ENCODE measurements at regions not wholly inside any gene's neighbourhood (a gene's known extent, or its start where the extent isn't known, plus 50 kb on each side); places are given as distances from the start of the nearest gene placed in this dataset.
"Not testable (repeated sequence)": the region's sequence is repeated elsewhere in the genome, so short reads cannot be mapped to it uniquely, and the experiment has no call there.

DNA sequence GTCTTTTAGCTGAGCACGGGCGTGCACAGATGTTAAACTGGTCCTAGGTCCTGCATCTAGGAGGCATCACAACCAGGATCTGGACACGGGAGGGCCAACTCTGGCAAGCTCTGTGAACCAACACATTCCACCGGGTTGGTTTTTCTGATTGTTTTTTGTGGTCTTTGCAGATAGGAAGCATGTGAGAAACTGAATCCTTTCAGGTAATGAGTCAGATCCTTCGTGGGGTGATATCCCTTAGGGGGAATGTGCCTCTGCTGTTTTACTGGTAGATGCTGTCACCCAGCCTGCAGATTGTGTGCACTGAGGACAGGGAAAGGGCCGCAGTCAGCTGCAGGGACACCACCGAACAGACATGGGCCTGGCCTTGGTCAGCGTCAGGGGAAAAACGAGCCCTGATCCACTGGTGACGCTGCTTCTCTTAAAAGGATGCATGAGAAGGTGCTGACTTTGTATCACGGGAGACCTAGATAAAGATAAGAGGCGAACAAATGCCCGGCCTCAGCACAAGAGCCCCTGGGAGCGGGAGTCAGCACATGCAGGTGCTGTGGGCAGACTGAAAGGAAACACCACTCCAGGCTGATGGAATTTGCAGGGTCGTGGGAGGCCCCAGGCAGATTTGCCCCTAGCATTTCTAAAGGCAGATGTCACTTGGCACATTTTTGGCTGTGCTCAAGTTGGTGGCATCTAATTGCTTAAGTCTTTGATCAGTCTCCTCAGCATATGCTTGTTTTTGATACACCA, 51.1 kb downstream of the DOP1B start:
- Mint-ChIP-seq H3K36me3 (peaks cover 9% of the 10 kb centered on the region), H3K4me1 (ENCODE audit: low read depth) (peaks cover 15% of the 10 kb centered on the region), H3K9me3 (ENCODE audit: low read depth) (no peaks in the 10 kb centered on the region), H3K4me3 (no peak overlapping the region), H3K27ac (no peak overlapping the region), H3K27me3 (no peaks in the 10 kb centered on the region)

- no peak overlapping the region for H3K4me3 Mint-ChIP-seq
- H3K9me3 Mint-ChIP-seq (ENCODE audit: low read depth), result no peaks in the 10 kb centered on the region
- peaks cover 9% of the 10 kb centered on the region for H3K36me3 Mint-ChIP-seq
- no peak overlapping the region for H3K27ac Mint-ChIP-seq
- H3K27me3 Mint-ChIP-seq, result no peaks in the 10 kb centered on the region
- peaks cover 10% of the 10 kb centered on the region for H3K4me1 Mint-ChIP-seq (ENCODE audit: low read depth)
These were observed 51.8 kb downstream of the DOP1B start for GRCh38 chr21:36208326-36209013.

DNA sequence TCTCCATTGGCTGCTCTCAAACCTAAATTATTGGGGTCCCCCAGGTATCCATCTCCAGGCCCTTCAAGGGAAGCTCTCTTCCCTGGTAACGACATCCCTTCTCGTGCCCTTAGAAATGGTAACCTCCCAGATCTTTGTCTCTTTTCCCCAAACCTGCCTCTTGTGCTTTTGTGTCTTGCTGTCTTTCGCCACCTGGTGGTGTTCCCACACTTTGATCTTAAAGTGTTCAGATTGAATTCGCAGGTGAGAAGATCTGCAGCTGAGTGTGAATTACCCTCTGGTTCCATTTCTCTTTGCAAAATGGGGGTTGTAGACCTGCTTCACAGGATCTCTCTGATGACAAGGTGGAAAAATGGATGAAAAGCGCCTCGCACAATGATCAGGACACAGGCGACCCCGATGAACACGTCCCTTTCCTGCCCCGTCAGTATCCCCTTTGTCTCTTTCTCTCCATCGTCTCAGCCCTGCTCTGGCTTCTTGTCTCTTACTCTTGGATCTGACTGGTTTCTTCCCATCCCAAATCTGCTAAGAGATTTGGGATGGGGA, 53.1 kb downstream of the DOP1B start:
- no peaks in the 10 kb centered on the region for H3K27me3 Mint-ChIP-seq
- no peak overlapping the region for H3K27ac Mint-ChIP-seq
- H3K4me1 Mint-ChIP-seq (ENCODE audit: low read depth), result peaks cover 3% of the 10 kb centered on the region
- H3K4me3 Mint-ChIP-seq, result no peak overlapping the region
- H3K9me3 Mint-ChIP-seq (ENCODE audit: low read depth), result no peaks in the 10 kb centered on the region
- peaks cover 9% of the 10 kb centered on the region for H3K36me3 Mint-ChIP-seq

DNA sequence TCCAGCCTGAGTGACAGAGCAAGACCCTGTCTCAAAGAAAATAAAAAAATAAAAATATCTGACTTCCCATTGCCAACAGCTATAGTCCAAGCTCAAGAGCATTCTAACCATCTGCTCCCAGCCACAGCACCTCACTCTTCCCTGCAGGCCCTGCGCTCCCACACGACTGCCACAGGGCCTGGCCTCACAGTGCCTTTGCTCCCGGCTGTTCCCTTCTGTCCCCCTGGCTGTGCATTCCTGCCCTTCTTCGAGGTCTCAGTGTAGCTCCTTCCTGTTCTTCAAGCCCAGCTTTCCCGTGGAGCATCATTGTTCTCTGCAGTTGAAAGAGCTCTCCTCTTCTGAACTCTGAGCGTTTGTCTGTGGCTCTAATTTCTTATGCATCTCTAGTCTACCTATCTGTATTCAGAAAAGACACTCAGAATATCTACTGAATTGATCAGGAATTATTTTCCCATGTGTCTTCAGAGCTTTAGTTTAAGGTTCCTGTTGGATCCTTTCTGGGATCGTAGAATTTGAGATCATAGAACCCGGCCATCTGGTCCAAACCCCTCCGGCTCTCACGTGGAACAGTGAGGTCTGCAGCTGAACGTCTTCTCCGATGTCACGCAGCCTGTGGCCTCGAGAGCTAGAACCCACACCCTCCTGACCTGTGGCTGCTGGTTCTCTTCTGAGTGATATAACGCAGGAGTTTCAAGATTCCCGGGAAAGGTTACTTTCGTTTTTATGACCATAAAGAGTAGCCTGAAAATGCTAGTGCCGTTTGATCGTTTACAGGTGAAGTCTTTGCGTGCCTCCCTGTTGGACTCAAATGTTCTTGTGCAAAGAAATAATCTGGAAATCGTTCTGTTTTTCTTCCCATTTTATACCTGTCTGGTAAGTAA, 54.4 kb downstream of the DOP1B start:
- Mint-ChIP-seq H3K27me3 (no peaks in the 10 kb centered on the region), H3K4me3 (no peak overlapping the region), H3K27ac (no peak overlapping the region), H3K4me1 (ENCODE audit: low read depth) (peaks cover 2% of the 10 kb centered on the region), H3K36me3 (peaks cover 9% of the 10 kb centered on the region), H3K9me3 (ENCODE audit: low read depth) (no peaks in the 10 kb centered on the region)

DNA sequence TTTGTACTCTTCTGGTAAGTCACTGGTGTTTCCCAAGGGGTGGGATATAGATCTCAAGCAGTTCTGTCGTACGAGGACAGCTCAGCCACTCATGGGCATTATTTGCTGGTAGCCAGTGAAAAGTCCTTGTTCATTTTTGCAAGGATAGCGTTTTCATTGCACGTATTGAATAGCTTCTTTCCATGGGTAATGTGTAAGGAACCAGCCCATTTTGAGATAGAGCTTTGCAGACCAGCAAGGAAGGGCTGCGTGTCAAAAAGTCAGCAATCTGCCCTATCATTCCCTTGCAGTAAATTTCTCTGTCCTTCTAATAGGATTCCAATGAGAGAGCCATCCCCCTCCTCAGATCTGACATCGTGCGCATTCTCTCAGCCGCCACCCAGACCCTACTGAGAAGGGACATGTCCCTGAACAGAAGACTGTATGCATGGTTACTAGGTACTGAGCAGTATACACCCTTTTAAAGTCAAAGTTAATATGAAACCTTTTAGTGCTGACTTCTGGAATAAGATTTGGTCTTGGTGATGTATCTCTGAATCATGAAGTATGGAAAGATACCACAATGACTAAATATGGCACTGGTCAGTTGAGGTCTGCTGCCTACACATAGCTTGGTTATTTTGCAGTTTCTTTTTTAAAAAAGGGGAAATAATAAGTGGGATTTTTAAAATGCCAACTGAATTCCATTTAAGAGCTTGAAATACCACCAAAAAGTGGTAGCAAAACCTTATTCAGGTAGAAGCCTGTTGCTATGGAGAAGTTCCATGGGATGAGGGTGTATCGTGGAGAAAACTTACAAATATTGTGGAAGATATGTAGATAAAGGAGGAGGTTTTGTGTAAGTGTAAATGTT, 55.3 kb downstream of the DOP1B start:
- Mint-ChIP-seq H3K27ac (no peak overlapping the region), H3K4me1 (ENCODE audit: low read depth) (peaks cover 1% of the 10 kb centered on the region), H3K9me3 (ENCODE audit: low read depth) (no peaks in the 10 kb centered on the region), H3K36me3 (peaks cover 7% of the 10 kb centered on the region), H3K27me3 (no peaks in the 10 kb centered on the region), H3K4me3 (no peak overlapping the region)

DNA sequence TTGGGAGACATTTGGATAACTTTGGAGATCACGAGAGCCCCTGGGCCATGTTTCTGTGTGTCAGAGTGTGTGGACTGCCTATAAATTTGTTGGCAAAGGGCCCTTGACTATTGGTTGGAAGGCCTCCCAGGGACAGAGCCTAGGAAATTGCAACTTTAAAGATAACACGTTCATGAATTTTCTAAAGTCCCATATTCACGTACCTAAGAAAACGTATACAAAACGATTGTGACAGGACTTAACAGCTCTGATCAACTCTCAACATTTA, 55.8 kb downstream of the DOP1B start:
- Mint-ChIP-seq H3K27me3 (no peaks in the 10 kb centered on the region), H3K9me3 (ENCODE audit: low read depth) (no peaks in the 10 kb centered on the region), H3K4me3 (no peak overlapping the region), H3K27ac (no peak overlapping the region), H3K4me1 (ENCODE audit: low read depth) (peaks cover 1% of the 10 kb centered on the region), H3K36me3 (peaks cover 8% of the 10 kb centered on the region)

DNA sequence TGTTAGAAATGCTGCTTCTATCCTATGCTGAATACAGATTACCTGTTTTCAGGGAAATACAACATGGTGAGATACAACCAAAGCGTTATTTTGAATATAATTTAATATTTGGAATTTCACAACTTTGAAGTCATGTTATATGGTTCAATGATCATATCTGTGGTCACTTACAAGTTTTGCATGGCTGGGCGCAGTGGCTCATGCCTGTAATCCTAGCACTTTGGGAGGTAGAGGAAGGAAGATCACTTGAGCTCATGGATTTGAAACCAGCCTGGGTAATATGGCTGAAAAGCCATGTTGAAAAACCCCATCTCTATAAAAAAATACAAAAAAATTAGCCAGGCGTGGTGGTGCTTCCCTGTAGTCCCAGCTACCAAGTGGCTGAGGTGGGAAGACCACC, 57.9 kb downstream of the DOP1B start:
- Mint-ChIP-seq H3K4me1 (ENCODE audit: low read depth) (peaks cover under 1% of the 10 kb centered on the region), H3K36me3 (peaks cover 16% of the 10 kb centered on the region), H3K27ac (no peak overlapping the region), H3K4me3 (no peak overlapping the region), H3K27me3 (no peaks in the 10 kb centered on the region), H3K9me3 (ENCODE audit: low read depth) (no peaks in the 10 kb centered on the region)

DNA sequence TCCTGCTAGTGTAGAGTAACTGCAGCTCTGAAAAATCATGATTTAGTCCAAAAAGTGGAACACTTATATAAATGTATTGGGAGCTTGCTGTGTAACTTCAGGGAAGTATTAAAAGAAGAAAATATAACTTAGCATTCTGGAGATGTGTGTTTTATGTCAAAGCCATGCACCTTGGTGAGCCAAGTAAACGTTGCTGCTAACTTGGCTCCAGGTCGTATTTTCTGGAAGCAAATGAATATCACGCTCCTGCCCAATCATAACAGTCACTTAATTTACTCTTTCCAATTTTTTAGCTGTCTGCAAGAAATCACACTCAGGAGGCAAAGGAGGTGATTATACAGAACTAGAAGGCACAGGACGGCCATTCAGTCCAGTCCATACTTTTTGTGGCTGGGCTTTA, 61.1 kb downstream of the DOP1B start:
- H3K9me3 Mint-ChIP-seq (ENCODE audit: low read depth), result no peaks in the 10 kb centered on the region
- no peaks in the 10 kb centered on the region for H3K4me1 Mint-ChIP-seq (ENCODE audit: low read depth)
- no peak overlapping the region for H3K27ac Mint-ChIP-seq
- peaks cover 12% of the 10 kb centered on the region for H3K36me3 Mint-ChIP-seq
- no peaks in the 10 kb centered on the region for H3K27me3 Mint-ChIP-seq
- H3K4me3 Mint-ChIP-seq, result no peak overlapping the region

- H3K27ac Mint-ChIP-seq, result no peak overlapping the region
- no peaks in the 10 kb centered on the region for H3K9me3 Mint-ChIP-seq (ENCODE audit: low read depth)
- no peaks in the 10 kb centered on the region for H3K4me1 Mint-ChIP-seq (ENCODE audit: low read depth)
- H3K36me3 Mint-ChIP-seq, result peaks cover 14% of the 10 kb centered on the region
- no peaks in the 10 kb centered on the region for H3K27me3 Mint-ChIP-seq
- H3K4me3 Mint-ChIP-seq, result no peak overlapping the region
These were observed 62.1 kb downstream of the DOP1B start for GRCh38 chr21:36218691-36219090.

DNA sequence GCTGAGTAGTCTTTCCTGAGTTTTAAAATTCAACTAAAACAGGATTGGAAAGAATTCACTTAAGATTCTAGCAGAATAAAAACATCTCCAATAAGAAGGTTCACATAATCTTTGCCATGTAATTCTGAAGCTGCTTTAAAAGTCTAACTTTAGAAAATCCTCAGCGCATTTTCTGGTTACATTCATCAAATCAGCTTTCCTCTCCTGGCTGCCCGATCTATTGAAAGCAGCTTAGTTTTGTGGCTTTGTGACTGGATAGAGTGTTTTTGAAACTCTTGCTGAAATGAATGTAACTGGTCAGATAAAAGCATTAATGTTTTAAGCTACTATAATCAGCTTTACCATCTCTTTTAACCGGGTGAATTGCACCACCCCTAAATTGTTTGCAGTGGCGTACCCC, 66.8 kb downstream of the DOP1B start:
- Mint-ChIP-seq H3K36me3 (peaks cover 14% of the 10 kb centered on the region), H3K4me1 (ENCODE audit: low read depth) (no peaks in the 10 kb centered on the region), H3K9me3 (ENCODE audit: low read depth) (no peaks in the 10 kb centered on the region)

GRCh38 chr21:36229181-36229580, 72.6 kb downstream of the DOP1B start:
- no peaks in the 10 kb centered on the region for H3K27me3 Mint-ChIP-seq
- H3K27ac Mint-ChIP-seq, result no peak overlapping the region
- H3K4me1 Mint-ChIP-seq (ENCODE audit: low read depth), result peaks cover 2% of the 10 kb centered on the region
- no peaks in the 10 kb centered on the region for H3K9me3 Mint-ChIP-seq (ENCODE audit: low read depth)
- H3K4me3 Mint-ChIP-seq, result no peak overlapping the region
- H3K36me3 Mint-ChIP-seq, result peaks cover 10% of the 10 kb centered on the region

More for the DNA sequence above, 66.8 kb downstream of the DOP1B start:
- no peak overlapping the region for H3K4me3 Mint-ChIP-seq
- no peak overlapping the region for H3K27ac Mint-ChIP-seq
- H3K27me3 Mint-ChIP-seq, result no peaks in the 10 kb centered on the region

DNA sequence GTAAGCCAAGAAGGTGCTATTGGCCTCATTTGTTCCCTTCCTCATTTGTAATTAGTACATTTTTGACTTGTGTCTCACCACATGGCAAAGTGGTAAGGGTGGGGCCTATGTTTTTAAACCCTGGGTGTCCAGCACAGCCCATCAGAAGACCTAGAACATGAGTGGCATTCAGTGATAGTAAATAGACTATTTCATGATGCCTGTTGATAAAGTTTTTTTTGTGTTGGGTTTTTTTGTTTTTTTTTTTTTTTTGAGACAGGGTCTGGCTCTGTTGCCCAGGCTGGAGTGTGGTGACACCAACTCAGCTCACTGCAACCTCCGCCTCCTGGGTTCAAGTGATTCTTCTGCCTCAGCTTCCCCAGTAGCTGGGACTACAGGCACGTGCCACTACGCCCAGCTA, 74.8 kb downstream of the DOP1B start:
- not testable (repeated sequence) for H3K4me1 Mint-ChIP-seq (ENCODE audit: low read depth); H3K4me3 Mint-ChIP-seq; H3K27ac Mint-ChIP-seq; H3K9me3 Mint-ChIP-seq (ENCODE audit: low read depth); H3K27me3 Mint-ChIP-seq
- H3K36me3 Mint-ChIP-seq, result peaks cover 12% of the 10 kb centered on the region

GRCh38 chr21:36232641-36233040, 76.0 kb downstream of the DOP1B start:
- Mint-ChIP-seq H3K4me1 (ENCODE audit: low read depth) (peaks cover 4% of the 10 kb centered on the region), H3K4me3 (no peak overlapping the region), H3K36me3 (peaks cover 12% of the 10 kb centered on the region), H3K27ac (no peak overlapping the region), H3K27me3 (no peaks in the 10 kb centered on the region), H3K9me3 (ENCODE audit: low read depth) (no peaks in the 10 kb centered on the region)

DNA sequence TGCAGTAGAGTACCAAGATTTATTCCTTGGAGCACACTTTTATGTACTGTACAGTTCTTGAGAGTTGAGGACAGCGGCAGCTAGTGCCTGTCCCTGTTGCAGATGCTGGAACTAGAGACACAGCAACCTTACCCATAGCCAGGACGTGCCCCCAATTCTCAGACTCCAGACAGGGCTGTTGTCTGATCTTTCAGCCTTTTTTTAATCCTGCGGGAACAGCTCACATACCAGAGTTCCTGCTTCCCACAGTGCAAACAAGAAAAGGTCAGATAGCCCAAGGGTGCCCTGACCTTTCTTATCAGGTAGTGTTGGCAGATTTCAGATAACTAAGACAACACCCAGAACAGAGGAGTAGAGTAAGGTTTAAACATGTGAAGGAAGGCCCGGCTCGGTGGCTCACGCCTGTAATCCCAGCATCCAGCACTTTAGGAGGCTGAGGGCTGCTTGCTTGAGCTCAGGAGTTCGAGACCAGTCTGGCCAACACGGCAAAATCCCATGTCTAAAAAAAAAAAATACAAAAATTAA, 78.5 kb downstream of the DOP1B start:
- Mint-ChIP-seq H3K9me3 (ENCODE audit: low read depth) (no peaks in the 10 kb centered on the region), H3K4me3 (no peak overlapping the region), H3K4me1 (ENCODE audit: low read depth) (peaks cover 4% of the 10 kb centered on the region), H3K27ac (no peak overlapping the region), H3K36me3 (peaks cover 12% of the 10 kb centered on the region), H3K27me3 (no peaks in the 10 kb centered on the region)
